H9 (cell line): ENCODE measurements at regions not wholly inside any gene's neighbourhood (a gene's known extent, or its start where the extent isn't known, plus 50 kb on each side); places are given as distances from the start of the nearest gene placed in this dataset.

Source experiments
- DNase-seq: peaks from one replicate; pipeline ENCODE4 v3.0.0-alpha.2; 2017
- H2AFZ ChIP-seq: one replicate; pipeline ENCODE4 v1.6.1; 2013; ENCODE audit warnings: mild to moderate bottlenecking, low read length, control low read depth, moderate library complexity
- H2AK5ac ChIP-seq: 2 replicates; pipeline ENCODE4 v1.6.1; 2013; ENCODE audit warnings: low read length, control low read depth, mixed read lengths; ENCODE audit not compliant: insufficient read length
- H2BK120ac ChIP-seq: one replicate; pipeline ENCODE4 v1.6.1; 2013; ENCODE audit warnings: low read depth, mild to moderate bottlenecking, low read length, control low read depth, inconsistent platforms; ENCODE audit not compliant: poor library complexity, severe bottlenecking
- H2BK12ac ChIP-seq: 2 replicates; pipeline ENCODE4 v1.6.1; 2013; ENCODE audit warnings: low read length, control low read depth, mixed read lengths, low read depth; ENCODE audit not compliant: insufficient read length
- H2BK15ac ChIP-seq: 2 replicates; pipeline ENCODE4 v1.6.1; 2013; ENCODE audit warnings: low read depth, low read length, control low read depth
- H2BK20ac ChIP-seq: one replicate; pipeline ENCODE4 v1.6.1; 2013; ENCODE audit warnings: low read depth, mild to moderate bottlenecking, low read length, control low read depth, inconsistent platforms; ENCODE audit not compliant: poor library complexity, severe bottlenecking
- H2BK5ac ChIP-seq: 2 replicates; pipeline ENCODE4 v1.6.1; 2013; ENCODE audit warnings: low read length, control low read depth, mixed read lengths; ENCODE audit not compliant: insufficient read length
- H3K14ac ChIP-seq: 2 replicates; pipeline ENCODE4 v1.6.1; 2013; ENCODE audit warnings: low read length, control low read depth; ENCODE audit not compliant: insufficient read depth
- H3K18ac ChIP-seq: 2 replicates; pipeline ENCODE4 v1.6.1; 2013; ENCODE audit warnings: low read depth, mild to moderate bottlenecking, mixed read lengths, low read length, control low read depth; ENCODE audit not compliant: insufficient read length
- H3K23ac ChIP-seq: 2 replicates; pipeline ENCODE4 v1.6.1; 2013; ENCODE audit warnings: low read length, control low read depth, mixed read lengths, low read depth; ENCODE audit not compliant: insufficient read length
- H3K23me2 ChIP-seq: 2 replicates; pipeline ENCODE4 v1.6.1; 2013; ENCODE audit warnings: low read depth, mild to moderate bottlenecking, mixed read lengths, low read length, control low read depth; ENCODE audit not compliant: insufficient read length, poor library complexity, severe bottlenecking
- H3K27ac ChIP-seq: 2 replicates; pipeline ENCODE4 v1.5.1; 2013; ENCODE audit warnings: low read length, control low read depth, mixed read lengths, low read depth; ENCODE audit not compliant: insufficient read length
- H3K27me3 ChIP-seq: 2 replicates; pipeline ENCODE4 v1.6.1; 2013; ENCODE audit warnings: low read length, control low read depth, inconsistent platforms; ENCODE audit not compliant: insufficient read depth
- H3K4ac ChIP-seq: 2 replicates; pipeline ENCODE4 v1.6.1; 2013; ENCODE audit warnings: low read depth, mild to moderate bottlenecking, control low read depth, inconsistent platforms, low read length, moderate library complexity
- H3K4me1 ChIP-seq: 2 replicates; pipeline ENCODE4 v1.6.1; 2013; ENCODE audit warnings: low read length, control low read depth, inconsistent platforms; ENCODE audit not compliant: insufficient read depth
- H3K4me2 ChIP-seq: 2 replicates; pipeline ENCODE4 v1.6.1; 2013; ENCODE audit warnings: low read length, control low read depth, mixed read lengths; ENCODE audit not compliant: insufficient read length, insufficient read depth
- H3K56ac ChIP-seq: 2 replicates; pipeline ENCODE4 v1.6.1; 2013; ENCODE audit warnings: low read depth, mild to moderate bottlenecking, mixed read lengths, low read length, control low read depth; ENCODE audit not compliant: insufficient read length
- H3K79me1 ChIP-seq: 2 replicates; pipeline ENCODE4 v1.6.1; 2013; ENCODE audit warnings: low read depth, mild to moderate bottlenecking, moderate library complexity, low read length, control low read depth, inconsistent platforms; ENCODE audit not compliant: insufficient read depth, poor library complexity, severe bottlenecking
- H3K79me2 ChIP-seq: 2 replicates; pipeline ENCODE4 v1.6.1; 2013; ENCODE audit warnings: low read length, control low read depth, inconsistent platforms; ENCODE audit not compliant: insufficient read depth
- H3K9ac ChIP-seq: 2 replicates; pipeline ENCODE4 v1.6.1; 2013; ENCODE audit warnings: low read length, control low read depth, mixed read lengths; ENCODE audit not compliant: insufficient read length; ENCODE audit errors: extremely low read depth
- H3K9me3 ChIP-seq: one replicate; pipeline ENCODE4 v1.6.1; 2013; ENCODE audit warnings: low read depth, low read length, inconsistent platforms; ENCODE audit not compliant: control insufficient read depth
- H3T11ph ChIP-seq: one replicate; pipeline ENCODE4 v1.6.1; 2013; ENCODE audit warnings: mild to moderate bottlenecking, low read length, control low read depth, inconsistent platforms
- H4K20me1 ChIP-seq: one replicate; pipeline ENCODE4 v1.6.1; 2013; ENCODE audit not compliant: control insufficient read depth, insufficient read length, insufficient read depth
- H4K5ac ChIP-seq: 2 replicates; pipeline ENCODE4 v1.6.1; 2013; ENCODE audit warnings: low read depth, mild to moderate bottlenecking, mixed read lengths, low read length, control low read depth; ENCODE audit not compliant: insufficient read length
- H4K8ac ChIP-seq: replicated peaks from 2 replicates; pipeline ENCODE4 v1.6.1; 2013; ENCODE audit warnings: low read length, control low read depth, mixed read lengths, low read depth; ENCODE audit not compliant: insufficient read length
- H4K91ac ChIP-seq: 2 replicates; pipeline ENCODE4 v1.6.1; 2013; ENCODE audit warnings: low read depth, mild to moderate bottlenecking, moderate library complexity, mixed read lengths, low read length, control low read depth; ENCODE audit not compliant: insufficient read length
- H3K27ac Mint-ChIP-seq, 3 experiments: 2 replicates in 2 of 3; 3 replicates in 1 of 3; pipeline ENCODE4 v1.8.0; 2020 to 2021; ENCODE audit warnings: mixed read lengths in 3 of 3, mild to moderate bottlenecking in 1 of 3, moderate library complexity in 1 of 3
- H3K27me3 Mint-ChIP-seq: 2 replicates; pipeline ENCODE4 v1.8.0; 2021; ENCODE audit warnings: low read depth, mild to moderate bottlenecking, moderate library complexity, mixed read lengths
- H3K36me3 Mint-ChIP-seq, 3 experiments: 2 replicates in 2 of 3; 3 replicates in 1 of 3; pipeline ENCODE4 v1.8.0; 2020 to 2021; ENCODE audit warnings: low read depth in 3 of 3, mixed read lengths in 3 of 3; ENCODE audit not compliant: insufficient read depth in 1 of 3
- H3K4me1 Mint-ChIP-seq, 2 experiments: 2 replicates each; pipeline ENCODE4 v1.8.0; 2020; ENCODE audit warnings: mixed read lengths in 2 of 2
- H3K4me3 Mint-ChIP-seq, 2 experiments: 2 replicates in 1 of 2; 3 replicates in 1 of 2; pipeline ENCODE4 v1.8.0; 2020 to 2021; ENCODE audit warnings: mild to moderate bottlenecking in 2 of 2, mixed read lengths in 2 of 2, moderate library complexity in 1 of 2
- H3K9me3 Mint-ChIP-seq, 2 experiments: 2 replicates in 1 of 2; 3 replicates in 1 of 2; pipeline ENCODE4 v1.8.0; 2020; ENCODE audit warnings: mild to moderate bottlenecking in 2 of 2, mixed read lengths in 2 of 2, moderate library complexity in 1 of 2
- CTCF ChIP-seq: fragments of 200-600 bp; sonication (generic); conservative IDR thresholded peaks from 3 replicates; pipeline ENCODE4 v1.8.0; 2021; ENCODE audit warnings: antibody characterized with exemption, mild to moderate bottlenecking
- WGBS: extraction: QIAGEN DNeasy Blood & Tissue Kit; methylation state at CpG from one replicate; pipeline ENCODE4 v1.1.7; 2013; ENCODE audit warnings: missing lambda C conversion rate, low lambda C conversion rate, mixed read lengths; ENCODE audit not compliant: insufficient read length; ENCODE audit errors: extremely low coverage; 5-methylcytosine and 5-hydroxymethylcytosine counted together

- Histone ChIP-seq H3K4me1 (no peaks in the 10 kb centered on the region; the same call in 1 of the 2 replicates), H4K8ac (no peak overlapping the region), H3K27ac (no peak overlapping the region), H2BK120ac (no peak overlapping the region), H3K23ac (no peak overlapping the region), H4K91ac (no peak overlapping the region), H3K18ac (no peak overlapping the region), H3K79me2 (no peaks in the 10 kb centered on the region), H3K23me2 (peaks cover 2% of the 10 kb centered on the region), H3K9me3 (no peaks in the 10 kb centered on the region), H2AK5ac (no peak overlapping the region), H3K56ac (no peak overlapping the region), H3K4me2 (no peak overlapping the region), H2BK5ac (no peak overlapping the region), H3K4ac (no peak overlapping the region), H3K27me3 (no peaks in the 10 kb centered on the region), H4K5ac (no peak overlapping the region), H2AFZ (no peak overlapping the region), H2BK15ac (no peak overlapping the region), H2BK20ac (no peak overlapping the region), H3T11ph (no peak overlapping the region), H4K20me1 (no peaks in the 10 kb centered on the region), H3K14ac (peak overlapping the region; percentile 13; the same call in 1 of the 2 replicates), H3K9ac (no peak overlapping the region), H2BK12ac (no peak overlapping the region), H3K79me1 (no peaks in the 10 kb centered on the region)
- WGBS = no CpG with 5 or more reads among the region's 2 CpGs
- Mint-ChIP-seq H3K27me3 (no peaks in the 10 kb centered on the region; the same call in none of the 2 replicates), H3K27ac (no peak overlapping the region), H3K9me3 (no peaks in the 10 kb centered on the region; a peak in 1 of 5 replicates), H3K36me3 (no peaks in the 10 kb centered on the region; a peak in 1 of 7 replicates), H3K4me3 (no peak overlapping the region), H3K4me1 (peaks cover 7 to 18% of the 10 kb centered on the region in 2 experiments; a peak in 3 of 4 replicates)
- no peak for TF ChIP-seq CTCF
- DNase-seq = no peak
These were observed 337.7 kb downstream of the DYSF start for GRCh38 chr2:71791061-71791450.
